22Rv1 (cell line): ENCODE measurements at regions not wholly inside any gene's neighbourhood (a gene's known extent, or its start where the extent isn't known, plus 50 kb on each side); places are given as distances from the start of the nearest gene placed in this dataset.

ENCODE experiments used
- ZFX ChIP-seq: fragments of 450-650 bp; IDR thresholded peaks from 2 replicates; pipeline ENCODE4 v1.6.1; 2017; ENCODE audit warnings: antibody characterized with exemption, borderline replicate concordance
- TF ChIP-seq, protein P1 (sequence below): fragments of 450-650 bp; IDR thresholded peaks from 2 replicates; pipeline ENCODE4 v1.5.1; 2017; ENCODE audit warnings: mild to moderate bottlenecking

GRCh38 chr5:174922955-174923354 is 198.6 kb downstream of the MSX2 start:
- TF ChIP-seq, protein P1, sequence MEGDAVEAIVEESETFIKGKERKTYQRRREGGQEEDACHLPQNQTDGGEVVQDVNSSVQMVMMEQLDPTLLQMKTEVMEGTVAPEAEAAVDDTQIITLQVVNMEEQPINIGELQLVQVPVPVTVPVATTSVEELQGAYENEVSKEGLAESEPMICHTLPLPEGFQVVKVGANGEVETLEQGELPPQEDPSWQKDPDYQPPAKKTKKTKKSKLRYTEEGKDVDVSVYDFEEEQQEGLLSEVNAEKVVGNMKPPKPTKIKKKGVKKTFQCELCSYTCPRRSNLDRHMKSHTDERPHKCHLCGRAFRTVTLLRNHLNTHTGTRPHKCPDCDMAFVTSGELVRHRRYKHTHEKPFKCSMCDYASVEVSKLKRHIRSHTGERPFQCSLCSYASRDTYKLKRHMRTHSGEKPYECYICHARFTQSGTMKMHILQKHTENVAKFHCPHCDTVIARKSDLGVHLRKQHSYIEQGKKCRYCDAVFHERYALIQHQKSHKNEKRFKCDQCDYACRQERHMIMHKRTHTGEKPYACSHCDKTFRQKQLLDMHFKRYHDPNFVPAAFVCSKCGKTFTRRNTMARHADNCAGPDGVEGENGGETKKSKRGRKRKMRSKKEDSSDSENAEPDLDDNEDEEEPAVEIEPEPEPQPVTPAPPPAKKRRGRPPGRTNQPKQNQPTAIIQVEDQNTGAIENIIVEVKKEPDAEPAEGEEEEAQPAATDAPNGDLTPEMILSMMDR = no peak
- no peak for TF ChIP-seq ZFX
